ENCODE measurements at regions not wholly inside any gene's neighbourhood (a gene's known extent, or its start where the extent isn't known, plus 50 kb on each side); places are given as distances from the start of the nearest gene placed in this dataset.

GRCh38 chr3:102031834-102032233 is 182.5 kb downstream of the NFKBIZ start:
- TF ChIP-seq EZH2phosphoT487 (IDR thresholded peaks at IDR 0.05; ENCODE audit: low read length) (no peak), CTCF (IDR thresholded peaks at IDR 0.05; ENCODE audit: low read length) (no peak)

All from MM.1S (cell line).